ENCODE measurements at regions not wholly inside any gene's neighbourhood (a gene's known extent, or its start where the extent isn't known, plus 50 kb on each side); places are given as distances from the start of the nearest gene placed in this dataset.

DNA sequence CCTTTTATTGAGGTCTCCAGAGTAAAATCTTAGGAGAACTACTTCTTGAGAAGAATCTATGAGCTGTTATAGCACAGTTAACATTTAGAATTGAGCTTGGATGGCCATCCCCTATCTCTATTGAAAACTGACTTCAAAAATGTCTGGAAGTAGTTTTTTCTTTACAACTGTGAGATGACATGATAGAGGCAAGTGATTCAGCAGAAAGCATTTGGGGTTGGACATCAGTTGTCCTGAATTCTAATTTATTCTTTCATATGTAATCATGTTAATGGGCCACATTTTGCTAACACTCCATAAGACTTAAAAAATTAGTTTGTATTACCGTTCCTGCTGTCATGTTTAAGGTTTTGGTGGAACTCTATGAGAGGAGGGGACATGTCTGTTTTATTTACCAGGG lies 237.0 kb upstream of the SLC14A2 start:
- no peak for DNase-seq (ENCODE audit: low spot score)

DNA sequence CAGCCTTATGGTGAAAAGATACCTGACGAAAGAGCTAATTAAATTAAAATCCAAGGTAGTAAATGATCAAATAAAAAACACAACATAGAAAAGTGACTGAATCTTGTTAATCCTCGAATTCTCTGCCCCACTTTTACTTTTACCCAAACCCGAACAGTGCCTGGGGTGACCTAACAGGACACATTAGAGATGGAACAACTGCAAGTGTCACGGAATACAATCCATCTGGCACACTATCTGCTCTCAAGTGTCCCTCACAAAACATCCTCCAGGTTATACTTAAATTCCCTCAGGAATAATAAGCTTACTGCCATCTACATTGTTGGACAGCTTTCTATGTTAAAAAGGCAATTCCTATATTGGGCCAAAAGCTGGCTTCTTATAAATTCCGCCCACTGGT lies 236.3 kb upstream of the SLC14A2 start:
- no peak for DNase-seq (ENCODE audit: low spot score)

DNA sequence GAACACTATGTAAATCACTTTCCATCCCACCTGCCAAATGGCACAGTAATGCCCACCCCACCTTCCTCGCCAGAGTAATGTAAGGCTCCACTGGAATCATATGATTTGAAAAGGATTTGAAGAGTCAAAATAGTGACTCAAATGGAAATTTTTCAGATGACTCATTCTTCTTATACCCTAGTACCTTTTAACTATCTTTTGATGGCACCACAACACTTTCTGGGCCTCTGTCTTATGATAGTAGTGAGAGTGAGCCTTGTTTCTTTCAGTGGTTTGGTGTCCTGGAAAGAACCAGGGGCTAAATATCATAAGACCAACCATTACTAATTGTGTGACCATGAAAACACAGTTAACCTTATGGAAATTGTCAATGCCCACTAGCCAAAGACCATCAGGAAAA lies 235.4 kb upstream of the SLC14A2 start:
- no peak for DNase-seq (ENCODE audit: low spot score)

DNA sequence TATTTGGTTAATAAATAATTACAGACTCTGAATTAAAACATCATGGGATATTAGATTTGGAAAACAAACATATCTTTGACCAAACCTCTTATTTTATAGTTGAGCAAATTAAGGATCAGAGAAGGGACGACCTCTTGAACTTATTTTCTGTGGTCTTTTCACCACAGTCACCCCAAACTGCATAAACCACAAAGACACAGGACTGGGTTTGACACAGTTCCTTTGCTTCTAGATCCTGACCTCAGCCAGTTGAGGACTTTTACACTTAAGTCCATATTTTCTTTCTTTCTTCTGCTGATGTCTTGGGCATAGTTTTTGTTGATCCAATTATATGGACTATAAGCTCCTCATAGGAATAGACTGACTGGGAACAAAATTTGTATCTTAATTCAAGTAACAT lies 234.0 kb upstream of the SLC14A2 start:
- no peak for DNase-seq (ENCODE audit: low spot score)

DNA sequence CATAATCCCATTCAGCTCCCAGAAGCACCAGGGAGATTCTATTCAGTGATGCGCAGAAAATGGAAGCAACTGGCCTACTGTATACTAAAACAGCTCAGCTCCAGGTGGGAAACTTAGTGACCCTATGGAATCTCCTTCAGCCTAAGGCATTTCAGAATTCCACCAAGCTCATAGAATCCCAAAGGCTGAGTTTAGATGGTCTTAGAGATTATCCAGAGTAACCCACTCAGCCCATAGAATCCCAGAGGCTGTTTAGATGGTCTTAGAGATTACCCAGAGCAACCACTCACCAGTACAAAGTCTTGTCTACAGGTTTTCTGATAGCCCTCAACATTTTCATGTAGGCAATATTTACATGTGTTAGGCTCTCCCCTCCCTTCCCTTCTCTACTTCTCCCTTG lies 232.0 kb upstream of the SLC14A2 start:
- DNase-seq (ENCODE audit: low spot score), result no peak

DNA sequence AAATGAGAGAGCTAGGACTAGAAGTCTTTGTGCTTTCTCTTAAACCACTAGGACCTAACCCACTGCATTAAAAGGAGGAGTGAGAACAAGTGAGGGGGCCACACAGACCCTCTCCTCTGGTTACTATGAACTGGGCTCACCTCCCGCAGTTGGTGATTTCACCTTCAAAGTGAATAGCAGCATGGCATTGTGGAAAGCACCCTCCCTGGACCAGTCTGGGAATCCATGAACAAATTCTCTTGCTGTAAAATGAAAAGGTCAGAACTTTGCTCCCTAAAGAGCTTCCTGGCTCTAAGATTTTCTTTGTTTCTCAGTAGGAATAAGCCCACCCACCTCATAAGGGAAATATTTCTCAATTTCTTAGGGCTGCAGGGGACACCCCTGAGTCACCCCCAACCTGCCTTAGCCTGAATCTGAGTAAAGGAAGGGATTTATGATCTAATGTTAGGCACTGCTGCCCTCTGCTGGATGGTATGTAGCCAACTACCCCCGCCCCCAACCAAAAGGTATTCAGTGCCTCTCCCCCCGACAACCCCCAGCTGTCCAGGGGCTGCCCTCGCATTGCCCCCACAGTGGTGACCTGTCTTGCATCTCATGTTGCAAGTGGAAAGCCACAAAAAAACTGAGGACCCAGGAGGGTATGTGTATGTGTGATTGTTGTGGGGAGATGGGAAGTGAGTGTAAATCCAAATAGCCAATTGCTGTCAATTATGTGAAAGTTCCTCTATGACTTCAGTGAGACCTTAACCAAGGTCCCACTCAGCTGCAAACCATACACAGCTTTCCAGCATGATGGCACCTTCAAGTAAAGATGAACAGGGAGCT lies 230.9 kb upstream of the SLC14A2 start:
- peak; percentile 53 for DNase-seq (ENCODE audit: low spot score)

DNA sequence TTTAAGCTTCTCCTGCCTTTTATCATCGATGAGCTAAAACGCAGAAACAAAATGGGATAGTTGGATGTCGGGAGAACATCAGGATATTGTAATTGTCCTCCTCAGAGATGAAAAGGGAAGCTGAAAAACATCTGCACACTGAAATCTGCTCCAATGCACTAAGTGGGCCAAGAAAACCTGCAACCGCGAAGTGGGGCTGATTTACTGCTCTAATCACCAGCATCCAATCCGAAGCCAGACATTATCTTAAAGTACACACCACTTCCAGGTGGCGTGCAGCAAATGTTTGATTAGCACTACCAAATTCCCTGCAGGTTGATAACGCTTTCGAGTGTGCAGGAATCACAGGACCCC lies 230.3 kb upstream of the SLC14A2 start:
- DNase-seq (ENCODE audit: low spot score), result no peak

DNA sequence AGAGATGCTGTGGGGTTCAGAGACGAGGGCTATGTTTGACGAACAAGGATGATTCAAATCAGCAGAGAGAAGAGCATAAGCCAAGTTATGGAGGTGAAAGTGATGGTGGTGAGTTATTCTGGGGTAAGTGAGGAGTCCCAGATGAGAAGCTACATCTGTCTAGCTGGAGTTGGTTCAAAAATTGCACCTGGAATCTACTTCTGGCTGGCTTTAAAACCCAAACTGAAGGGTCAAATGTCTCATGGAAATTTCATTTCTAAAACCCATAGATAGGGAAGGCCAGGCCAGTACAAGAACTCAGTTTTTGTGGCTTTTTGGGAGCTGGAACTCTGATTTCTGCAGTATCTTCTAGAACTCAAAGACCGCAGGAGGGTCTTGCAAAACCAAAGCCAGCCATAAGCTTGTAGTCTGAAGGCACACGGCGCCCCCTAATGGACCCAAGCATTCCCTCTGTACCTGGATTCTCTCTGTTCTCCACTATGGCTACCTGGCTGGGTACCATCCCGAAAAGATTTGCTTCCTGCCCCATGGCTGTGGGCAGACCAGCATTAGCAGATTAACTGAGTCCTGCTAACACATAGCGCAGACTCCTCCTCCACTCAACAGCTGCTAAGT lies 229.1 kb upstream of the SLC14A2 start:
- no peak for DNase-seq (ENCODE audit: low spot score)

DNA sequence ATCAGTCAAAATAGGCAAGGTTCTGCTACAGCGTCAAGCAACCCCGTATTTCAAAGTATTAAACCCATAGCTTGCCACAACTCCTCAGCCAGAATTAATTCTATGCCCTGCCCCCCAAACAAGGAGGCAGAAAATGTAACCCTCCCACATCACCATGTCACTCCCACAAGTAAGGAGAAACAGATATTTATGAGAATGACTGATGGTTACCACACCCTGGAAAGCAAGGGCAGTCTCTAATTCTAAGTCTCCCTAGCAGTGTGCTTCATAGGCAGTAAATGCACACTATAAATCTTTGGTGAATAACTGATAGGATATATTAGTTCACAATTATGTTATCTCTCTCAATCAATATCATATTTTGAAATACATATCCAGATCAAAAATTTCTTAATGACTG lies 228.0 kb upstream of the SLC14A2 start:
- DNase-seq (ENCODE audit: low spot score), result no peak

DNA sequence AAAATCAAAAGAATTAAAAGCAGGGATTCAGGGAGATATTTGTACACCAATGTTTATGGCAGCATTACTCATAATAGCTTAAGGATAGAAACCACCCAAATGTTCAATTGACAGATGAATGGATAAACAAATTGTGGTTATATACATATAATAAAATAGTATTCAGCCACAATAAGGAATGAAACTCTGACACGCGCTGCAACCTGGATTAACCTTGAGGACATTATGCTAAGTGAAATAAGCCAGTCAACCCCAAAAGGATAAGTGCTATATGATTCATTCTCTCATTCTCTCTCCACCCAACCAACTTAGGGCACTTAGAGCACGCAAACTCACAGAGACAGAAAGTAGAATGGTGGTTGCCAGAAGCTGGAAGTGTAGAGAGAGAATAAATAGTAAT lies 216.8 kb upstream of the SLC14A2 start:
- DNase-seq (ENCODE audit: low spot score), result no peak

DNA sequence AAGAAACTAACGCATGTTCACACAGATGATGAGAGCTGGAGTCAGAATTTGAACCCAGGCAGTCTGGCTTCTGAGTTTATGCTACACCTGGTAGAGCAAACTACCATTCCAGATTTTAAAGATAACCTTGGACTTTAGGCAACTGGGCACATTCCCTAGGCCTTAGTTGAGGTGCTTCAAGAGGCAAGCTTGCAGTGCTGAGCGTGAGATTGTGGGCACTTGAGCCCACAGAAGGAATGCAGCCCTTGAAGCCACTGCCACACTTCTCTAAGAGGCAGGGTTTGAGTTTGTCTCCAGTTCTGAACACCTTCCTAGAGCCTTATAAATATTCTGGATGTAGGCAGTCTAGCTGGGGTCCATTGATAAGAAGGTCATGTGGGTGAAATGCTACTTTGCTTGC lies 216.1 kb upstream of the SLC14A2 start:
- no peak for DNase-seq (ENCODE audit: low spot score)

DNA sequence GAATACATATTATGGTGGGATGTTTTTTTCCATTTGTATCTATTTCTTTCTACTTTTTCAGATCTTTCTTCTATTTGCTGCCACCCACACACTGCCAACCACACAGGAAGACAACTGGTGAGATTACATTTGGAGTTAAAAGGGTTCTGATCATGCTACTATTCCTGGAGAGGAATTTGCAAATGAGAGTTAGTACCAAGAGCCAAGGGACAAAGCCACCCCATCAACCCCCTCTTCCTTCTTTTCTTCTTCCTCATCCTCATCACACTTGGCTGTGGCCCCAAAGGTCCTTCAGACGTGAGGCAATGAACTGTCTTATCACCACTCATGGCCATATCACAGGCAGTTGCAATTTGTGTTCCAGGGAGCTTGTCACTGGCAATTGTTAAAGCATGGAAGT lies 215.6 kb upstream of the SLC14A2 start:
- no peak for DNase-seq (ENCODE audit: low spot score)

DNA sequence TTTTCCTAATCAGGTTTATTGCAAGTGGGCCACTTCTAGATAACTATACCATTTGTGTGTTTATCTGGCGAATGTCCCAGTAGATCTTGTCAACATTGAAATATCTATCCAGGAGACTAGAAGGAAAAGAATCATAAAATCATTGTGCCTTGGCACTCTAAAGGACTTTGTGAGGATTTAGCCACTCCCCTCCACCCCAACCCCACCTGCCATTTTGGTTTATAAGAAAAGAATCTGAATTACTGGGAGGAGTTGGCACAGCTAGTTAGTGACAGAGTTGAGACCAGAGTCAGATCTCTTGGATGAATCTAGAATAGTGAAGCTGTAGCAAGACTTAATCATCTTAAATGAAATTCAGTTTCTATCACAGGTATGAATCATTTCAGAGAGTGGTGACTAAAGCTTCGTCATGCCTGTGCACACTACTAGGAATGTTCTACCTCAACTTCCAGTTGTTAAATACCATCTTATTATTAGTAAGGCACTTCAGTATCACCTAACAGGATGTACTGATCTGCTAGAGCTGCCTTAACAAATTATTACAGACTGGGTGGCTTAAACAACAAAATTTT lies 212.7 kb upstream of the SLC14A2 start:
- DNase-seq (ENCODE audit: low spot score), result no peak

DNA sequence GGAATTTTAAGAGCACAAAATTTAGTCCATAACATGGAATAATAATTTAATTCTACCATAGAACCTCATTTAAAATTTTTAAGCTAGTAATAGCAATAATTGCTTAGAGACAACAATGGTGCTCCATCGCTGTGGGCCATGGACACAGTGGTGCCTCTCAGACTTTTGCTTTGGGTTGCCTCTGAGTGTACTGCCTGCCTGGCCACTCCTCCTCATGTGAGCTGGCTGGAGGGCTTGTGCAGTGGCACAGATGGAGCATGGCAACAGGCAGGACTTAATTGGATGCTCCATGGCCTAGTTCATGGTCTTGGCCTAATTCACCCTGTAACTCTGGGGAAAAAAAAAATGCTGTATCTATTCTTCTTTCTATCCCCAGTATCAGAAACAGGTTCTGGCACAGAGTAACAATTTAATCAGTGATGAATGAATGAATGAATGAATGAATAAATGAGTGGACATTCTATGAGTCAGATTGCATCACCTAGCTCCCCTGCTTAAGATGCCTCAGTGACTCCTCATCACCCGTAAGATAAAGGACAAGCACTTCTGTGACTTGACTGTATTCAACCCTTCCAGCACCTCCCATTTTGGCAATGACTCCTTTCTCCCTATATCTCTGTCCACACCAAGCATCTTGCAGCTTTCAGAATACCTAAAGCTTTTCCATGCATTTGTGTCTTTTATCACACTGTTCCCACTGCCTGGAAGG lies 211.8 kb upstream of the SLC14A2 start:
- no peak for DNase-seq (ENCODE audit: low spot score)

DNA sequence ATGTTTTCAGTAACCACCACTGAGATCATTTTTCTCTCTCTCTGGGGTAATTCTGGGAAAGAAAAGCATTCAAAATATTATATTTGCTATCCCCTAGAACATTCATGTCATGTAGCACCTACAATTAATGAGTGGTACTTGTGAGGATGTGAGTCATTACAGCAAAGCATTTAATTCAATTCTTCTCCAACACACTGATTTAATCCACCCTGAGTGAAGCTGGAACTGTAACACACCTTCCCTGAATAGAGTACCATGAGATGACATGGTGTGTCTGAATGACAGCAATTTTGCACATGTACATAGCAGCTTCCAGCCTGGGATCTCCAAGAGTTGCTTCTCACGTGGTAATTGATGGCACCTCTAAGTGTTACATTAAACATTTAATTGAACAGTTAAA lies 207.1 kb upstream of the SLC14A2 start:
- DNase-seq (ENCODE audit: low spot score), result no peak

DNA sequence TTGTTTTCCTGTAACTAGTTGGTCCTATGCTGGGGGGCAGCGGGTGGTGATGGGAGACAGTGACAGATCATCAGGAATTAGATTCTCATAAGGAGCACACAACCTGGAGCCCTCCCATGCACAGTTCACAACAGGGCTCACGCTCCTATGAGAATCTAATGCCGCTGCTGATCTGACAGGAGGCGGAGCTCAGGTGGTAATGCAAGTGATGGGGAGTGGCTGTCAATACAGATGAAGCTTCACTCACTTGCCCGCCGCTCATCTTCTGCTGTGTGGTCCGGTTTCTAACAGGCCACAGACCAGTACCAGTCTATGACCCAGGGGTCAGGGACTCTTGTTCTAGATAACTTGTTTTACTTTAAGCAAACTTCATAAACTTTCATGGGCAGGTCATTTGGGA lies 205.3 kb upstream of the SLC14A2 start:
- DNase-seq (ENCODE audit: low spot score), result no peak

DNA sequence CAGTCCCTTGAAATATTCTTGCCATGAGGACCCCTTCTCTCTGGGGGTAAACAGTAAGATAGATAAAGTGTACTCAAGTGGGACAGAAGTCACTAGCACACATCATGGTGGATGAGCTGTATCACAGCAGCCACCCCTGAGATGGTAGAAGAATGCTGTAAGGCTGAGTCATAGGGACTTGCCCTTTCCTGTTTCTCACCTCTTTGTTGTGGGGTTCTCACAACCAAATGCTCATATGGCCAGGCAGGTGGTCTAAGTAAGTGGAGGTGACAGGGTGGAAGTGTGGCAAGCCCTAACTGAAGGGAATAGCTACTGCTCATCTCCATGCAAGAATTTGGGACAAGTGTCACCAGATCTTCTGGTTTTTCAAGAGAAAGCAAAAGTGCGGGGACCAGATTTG lies 202.7 kb upstream of the SLC14A2 start:
- no peak for DNase-seq (ENCODE audit: low spot score)

DNA sequence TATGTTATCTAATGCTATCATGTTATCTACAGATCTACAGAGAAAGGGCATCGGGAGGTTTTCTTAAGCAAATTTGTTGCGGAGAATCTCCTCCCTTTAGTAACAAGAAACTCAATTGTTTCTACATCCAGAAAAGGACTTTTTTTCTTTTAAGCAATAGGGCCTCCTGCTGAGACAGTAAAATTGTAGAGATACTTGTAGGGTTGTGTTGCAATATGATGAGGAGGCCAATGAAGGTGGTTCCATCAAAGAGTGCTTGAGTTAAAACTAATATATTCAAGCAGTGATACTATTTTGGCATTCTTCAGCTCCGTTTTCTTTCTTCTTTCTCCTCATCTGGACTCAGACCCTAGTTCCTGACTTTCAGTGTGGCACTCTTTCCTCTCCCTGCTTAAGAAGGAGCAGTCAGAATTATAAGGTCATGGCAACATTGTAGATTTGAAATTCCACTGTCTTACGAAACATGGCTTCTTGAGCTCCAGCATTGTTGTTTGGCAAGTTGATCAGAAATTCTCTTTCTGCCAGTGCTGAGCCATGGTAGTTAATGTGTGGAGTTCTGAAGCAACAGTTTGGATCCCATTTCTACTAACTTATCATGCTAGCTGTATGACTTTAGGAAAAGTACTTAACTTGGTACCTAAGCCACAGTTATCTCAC lies 202.0 kb upstream of the SLC14A2 start:
- DNase-seq (ENCODE audit: low spot score), result no peak

DNA sequence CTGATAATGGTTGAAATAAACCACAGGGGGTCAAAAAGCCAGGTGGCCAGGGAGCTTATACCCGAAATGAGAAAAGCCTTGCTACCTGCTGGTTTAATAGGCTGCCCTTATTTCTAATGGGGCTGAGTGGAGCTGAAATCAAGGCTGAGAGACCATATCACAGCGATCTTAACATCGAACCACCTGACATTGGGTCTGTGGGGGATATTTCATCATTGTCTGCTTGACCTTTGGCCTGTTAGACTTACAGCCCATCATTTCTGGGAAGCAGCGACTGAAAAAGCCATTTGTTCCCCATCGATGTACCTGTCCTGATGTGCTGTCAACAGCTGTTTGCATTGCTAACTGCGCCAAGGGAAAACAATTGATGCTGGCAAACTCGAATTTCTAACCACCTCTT lies 199.7 kb upstream of the SLC14A2 start:
- no peak for DNase-seq (ENCODE audit: low spot score)

DNA sequence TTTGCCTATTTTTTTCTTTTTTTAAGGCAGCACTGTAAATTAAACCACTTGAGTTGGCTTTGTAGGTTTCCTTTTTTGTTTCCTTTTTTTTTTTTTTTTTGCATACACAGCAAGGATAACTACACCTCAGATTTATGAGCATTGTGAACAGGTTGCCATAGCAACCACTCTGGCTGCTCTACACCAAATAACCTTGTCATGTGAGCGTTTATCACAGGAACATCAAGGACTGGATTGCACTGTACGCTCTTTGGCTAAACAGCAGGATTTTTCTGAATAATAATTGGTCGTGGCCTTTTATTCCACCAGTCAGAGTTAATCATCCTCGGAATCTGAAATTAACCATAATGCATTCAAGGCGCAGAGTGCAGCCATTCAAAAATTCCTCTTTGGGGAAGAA lies 199.1 kb upstream of the SLC14A2 start:
- DNase-seq (ENCODE audit: low spot score), result peak; percentile 48

DNA sequence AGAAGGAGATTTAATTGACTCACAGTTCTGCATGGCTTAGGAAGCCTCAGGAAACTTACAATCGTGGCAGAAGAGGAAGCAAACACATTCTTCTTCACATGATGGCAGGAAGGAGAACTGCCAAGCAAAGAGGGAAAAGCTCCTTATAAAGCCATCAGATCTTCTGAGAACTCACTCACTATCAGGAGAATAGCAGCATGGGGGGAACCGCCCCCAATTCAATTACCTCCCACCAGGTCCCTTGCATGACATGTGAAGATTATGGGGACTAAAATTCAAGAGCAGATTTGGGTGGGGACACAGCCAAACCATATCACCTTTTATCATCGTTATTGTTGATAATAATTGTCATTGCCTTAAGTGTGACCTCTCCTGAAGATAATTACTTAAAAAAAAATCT lies 197.9 kb upstream of the SLC14A2 start:
- DNase-seq (ENCODE audit: low spot score), result no peak

DNA sequence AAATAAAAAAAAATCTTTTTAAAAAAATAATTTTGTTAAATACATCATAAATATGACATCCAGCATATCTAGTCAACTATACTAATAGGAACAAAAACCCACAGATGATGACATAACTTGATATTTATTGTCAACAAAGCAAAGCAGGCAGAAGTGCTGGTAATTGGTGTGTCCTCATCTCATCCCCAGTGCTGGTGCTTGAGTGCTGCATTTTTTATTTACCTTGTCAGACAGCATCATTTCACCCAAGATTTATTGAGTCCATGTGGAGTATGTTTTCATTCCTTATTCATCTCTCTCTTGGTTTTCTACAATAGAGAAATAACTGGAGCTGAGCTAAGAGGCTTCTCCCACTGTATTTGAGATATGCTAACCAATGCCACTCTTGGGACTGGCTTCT lies 191.6 kb upstream of the SLC14A2 start:
- DNase-seq (ENCODE audit: low spot score), result no peak
